HG02759 (cell line): ENCODE measurements at regions not wholly inside any gene's neighbourhood (a gene's known extent, or its start where the extent isn't known, plus 50 kb on each side); places are given as distances from the start of the nearest gene placed in this dataset.

Source experiments
- ATAC-seq: cut with Tn5 transposase; IDR thresholded peaks from one replicate; pipeline ENCODE4 v1.9.1; 2021; ENCODE audit warnings: mild to moderate bottlenecking, moderate library complexity; ENCODE audit not compliant: unreplicated experiment

DNA sequence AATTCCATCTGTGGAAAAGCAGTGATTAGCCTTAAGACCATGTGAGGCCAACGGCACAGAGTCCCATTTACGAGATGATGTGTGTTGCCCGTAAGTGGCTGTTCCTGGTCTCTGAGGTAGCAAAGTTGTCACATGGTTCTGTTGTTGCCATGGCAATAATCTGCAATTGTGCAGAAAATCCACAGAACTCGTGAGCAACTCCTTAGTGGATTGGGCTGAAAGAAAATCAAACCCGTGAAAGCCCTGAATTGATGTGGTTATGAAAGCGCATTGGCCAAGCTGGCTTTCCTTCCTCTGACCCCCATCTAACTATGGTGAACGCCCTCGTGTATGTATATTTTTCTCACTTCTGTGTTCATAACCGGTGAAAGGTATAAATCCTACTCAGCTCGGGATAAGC is 614.7 kb downstream of the EBF1 start:
- no peak for ATAC-seq

DNA sequence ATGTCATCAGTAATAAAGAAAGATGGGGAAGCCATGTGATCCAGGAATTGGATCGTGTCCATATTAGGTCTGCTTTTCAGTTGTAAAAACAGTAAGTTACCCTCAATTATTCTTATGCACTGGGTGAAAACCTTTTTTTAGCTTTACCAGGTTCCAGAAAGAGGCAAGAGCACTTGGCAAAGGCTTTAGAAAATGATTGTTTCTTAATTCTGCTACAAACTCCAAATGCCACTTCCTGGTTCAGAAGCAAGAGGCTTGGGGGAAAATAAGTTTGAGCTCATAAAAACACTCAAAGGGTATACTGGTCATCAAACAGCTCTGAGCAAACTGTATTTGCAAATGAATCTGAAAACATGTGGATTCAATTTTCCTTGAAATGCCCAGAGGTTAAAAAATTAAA is 615.6 kb downstream of the EBF1 start:
- ATAC-seq = no peak

DNA sequence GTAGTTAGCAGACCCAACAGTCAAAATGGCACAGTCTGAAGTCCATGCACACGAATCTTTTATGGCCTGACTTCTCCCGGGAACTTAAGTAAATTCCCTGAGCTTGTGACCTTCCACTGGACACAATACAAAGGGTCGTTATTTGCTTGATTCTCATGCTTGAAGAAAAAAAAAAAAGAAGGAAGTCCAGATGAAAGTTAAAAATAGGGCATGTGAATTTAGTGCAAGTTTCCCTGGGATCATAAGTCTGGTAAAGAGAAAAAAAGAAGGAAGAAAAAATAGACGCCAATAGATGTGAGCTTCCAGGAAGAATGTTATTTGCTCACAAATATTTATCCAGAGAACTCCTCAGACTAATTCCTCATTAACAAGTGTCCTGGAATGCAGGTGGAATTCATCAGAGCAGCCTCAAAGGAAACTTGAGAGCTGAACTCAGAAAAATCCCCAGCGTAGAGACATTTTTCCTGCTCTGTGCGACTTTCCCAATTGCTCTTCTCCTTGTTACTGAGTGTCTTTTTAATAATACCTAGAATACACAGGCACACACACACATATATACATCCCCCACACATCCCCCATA is 616.3 kb downstream of the EBF1 start:
- no peak for ATAC-seq

DNA sequence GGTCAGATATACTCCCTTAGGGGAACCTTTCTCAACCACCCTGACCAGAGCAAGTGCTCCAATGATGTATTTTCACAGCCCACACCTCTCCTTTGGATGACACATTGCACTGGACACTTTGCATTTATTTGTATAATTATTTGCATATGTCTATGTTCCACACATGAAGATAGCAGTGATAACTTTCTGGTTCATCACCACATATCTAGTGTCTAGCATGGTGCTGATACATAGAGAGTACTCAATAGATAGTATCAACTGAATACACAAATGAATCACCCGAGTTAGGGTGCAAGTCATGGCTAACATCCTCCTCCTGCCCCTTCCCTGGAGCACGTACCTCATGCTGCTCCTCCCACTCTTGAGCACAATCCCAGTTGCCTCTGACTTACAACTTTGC is 617.6 kb downstream of the EBF1 start:
- no peak for ATAC-seq

DNA sequence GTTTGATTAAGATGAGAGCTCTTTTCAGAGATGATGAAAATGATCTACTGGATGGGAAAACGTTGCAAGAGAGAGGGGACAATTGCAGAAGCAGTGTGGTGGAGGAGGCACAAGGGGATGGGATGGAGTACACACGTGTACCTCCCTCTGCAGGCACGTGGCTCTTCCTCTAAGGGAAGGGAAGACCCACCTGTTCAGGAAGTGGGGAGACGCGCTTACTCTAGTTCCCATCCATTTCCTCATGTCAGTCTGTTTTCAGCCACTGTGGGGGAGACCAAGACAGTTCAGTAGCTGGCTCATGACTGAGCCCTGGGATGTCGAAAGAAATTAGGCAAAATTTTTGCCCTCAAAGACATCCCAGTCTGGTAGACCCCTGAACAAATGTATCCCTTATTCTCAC is 619.2 kb upstream of the CLINT1 start:
- no peak for ATAC-seq

DNA sequence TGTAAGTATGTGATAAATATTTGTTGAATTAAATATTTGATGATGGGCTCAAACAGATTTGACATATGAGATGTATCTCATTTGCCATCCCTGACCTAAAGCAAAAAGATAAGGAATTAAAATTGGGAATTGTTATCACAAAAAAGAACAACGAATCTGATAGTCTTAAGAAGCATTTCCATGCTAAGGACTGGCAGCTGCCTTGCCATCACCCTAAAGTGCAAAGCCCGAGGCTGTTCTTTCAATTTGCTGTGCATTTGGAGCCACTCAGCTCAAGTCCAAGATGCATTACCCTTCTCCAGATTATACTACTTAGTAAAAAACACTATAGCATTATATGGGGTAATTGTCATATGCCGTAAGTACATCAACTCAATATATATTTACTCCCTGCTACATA is 618.3 kb upstream of the CLINT1 start:
- no peak for ATAC-seq

DNA sequence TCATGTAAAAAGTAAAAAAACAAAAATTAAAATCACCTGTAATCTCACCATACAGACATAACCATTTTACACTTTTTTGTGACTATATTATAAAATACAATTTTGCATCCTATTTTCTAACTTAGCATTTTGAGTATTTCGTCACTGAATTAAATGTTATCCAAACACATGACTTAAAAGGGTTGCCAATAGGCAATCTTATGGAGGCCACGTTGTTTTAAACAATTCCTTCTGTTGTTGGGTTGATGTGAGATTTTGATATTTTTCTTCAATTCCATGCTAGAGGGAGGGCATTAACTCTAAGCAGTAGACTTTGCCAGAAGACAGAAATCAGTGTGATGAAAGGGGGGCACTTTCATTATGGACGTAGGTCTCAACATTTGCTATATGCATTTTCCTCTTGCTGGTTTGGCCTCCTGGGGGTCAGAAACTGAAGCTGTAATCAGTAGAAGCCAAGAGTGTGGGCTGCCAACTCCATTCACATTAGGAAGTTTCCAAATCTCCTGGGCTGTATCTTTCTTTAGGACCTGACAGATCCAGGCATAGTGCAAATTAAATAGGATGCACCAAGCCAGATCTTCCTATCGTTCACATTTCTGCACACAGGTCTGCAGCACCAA is 614.2 kb upstream of the CLINT1 start:
- ATAC-seq = no peak

DNA sequence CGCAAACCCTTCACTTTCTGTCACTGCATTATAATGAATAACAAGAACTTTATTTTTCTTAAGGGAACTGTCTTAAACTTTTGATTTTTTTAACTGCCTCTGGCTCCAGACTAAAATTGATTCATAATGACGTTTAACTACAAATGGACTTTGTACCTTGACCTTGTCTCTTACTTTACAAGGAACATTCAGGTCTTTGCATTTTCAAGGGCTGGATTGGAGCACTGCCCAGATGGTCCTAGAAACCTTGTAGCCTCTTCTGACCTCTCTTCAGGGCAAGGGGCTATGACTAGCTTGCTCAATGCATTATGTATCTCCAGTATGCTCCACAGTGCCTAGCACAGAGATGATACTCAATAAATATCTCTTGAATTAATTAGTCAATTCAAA is 612.6 kb upstream of the CLINT1 start:
- ATAC-seq = no peak

DNA sequence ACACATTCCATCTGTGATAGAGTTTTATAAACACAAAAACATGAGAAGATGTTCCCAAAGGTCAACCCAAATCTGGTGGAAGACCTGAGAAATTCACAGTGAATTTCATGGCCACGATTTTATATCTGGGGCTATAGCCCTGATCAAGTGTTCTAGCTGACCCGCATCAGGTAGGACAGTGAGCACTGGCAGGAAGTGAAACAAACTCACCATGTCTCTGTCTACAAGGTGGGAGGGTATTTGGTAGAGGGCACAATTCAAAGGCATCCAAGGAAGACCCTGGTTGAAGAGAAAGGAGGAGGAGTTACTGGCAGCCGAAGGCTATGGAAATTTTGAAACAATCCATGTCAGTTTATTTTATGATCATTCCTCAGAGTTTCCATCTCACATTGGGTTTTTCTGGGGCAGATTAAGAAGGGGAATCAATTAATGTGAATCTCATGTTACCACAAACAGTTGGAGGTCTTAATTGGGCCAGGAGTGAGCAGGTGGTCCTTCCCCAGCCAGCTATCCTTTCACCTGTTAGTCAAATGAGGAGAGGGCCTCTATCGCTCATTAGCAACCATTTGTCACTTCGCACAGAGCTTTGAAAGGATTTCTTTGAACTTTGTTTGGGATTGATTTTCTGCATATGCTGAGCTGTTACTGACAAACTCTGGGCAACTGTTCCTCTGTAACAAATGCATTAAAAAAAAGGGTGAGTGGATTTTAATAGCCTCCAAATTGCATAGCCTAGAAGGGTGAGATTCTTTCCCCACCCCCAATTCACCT is 612.0 kb upstream of the CLINT1 start:
- ATAC-seq = no peak

DNA sequence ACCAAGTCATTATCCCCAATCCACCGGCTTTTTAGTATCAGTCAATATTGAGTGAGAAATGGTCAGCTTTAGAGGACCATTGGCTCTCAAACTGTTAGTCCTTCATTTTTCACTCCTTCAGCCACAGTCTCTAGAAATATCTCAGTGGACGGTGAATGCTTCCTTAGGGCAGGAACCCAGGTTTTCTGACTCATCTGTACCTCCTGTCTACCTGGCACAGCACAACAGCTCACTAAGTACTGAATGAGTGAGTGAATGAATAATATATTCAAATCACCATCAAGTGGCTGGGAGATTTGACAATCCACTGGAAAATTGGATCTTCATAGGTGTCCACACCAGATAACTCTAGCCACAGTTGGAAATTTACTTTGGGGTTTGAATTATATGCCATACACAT is 609.5 kb upstream of the CLINT1 start:
- no peak for ATAC-seq

DNA sequence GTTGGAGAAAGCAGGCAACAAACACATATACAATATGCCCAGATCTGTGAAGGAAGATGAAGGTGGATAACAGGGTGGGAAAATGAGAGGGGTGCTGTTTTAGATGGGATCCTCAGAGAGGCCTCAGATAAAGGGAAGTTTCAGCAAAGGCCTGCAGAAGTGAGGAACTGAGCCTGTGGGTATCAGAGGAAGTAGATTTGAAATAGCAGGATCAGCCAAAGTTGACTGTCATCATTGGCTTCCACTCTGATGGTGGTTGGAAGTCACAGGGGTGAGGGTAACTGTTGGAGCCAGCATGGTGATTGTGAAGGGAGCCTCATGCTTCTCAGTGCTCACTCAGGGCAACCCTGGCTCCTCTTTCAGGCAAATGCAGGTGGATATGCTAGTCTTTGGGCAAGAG is 607.2 kb upstream of the CLINT1 start:
- ATAC-seq = no peak

DNA sequence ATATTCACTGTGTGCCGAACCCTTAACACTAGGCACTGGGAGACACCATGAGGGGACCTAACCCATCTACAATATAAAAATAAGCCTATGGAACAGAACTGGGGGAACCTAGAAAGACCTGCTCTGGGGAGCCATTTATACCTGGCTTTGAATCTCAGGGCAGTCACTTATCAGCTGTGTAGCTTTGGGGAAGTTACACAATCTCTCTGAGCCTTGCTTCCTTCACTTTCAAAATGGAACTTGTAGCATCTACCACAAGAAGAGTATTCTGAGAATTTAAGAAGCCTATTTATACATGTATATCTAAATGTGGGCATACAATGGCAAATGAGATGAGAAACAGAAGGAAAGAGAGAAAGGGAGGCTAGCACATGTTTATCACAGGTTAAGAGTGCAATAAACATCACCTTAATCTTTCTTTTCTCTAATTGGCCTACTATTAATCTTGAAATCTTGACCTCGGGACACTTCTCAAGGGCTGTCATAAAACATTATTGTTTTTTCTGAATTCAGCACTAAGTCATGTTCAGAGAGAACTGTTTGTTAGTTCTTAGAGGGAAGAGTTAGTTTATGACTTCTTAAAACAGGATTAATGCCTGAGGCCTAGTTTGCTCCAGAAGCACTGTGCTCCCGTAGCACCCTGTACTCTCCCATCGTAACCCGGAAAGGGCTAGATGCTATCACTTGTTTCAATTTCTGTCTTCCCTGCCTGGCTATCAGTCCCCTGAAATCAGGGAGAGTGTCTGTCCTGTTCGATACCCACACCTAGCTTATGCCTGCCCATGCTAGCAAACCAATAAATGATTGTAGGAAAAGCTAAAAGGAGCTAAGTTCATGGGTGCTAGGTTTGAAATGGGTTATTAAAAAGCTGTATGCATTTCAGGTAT is 606.4 kb upstream of the CLINT1 start:
- ATAC-seq = no peak

DNA sequence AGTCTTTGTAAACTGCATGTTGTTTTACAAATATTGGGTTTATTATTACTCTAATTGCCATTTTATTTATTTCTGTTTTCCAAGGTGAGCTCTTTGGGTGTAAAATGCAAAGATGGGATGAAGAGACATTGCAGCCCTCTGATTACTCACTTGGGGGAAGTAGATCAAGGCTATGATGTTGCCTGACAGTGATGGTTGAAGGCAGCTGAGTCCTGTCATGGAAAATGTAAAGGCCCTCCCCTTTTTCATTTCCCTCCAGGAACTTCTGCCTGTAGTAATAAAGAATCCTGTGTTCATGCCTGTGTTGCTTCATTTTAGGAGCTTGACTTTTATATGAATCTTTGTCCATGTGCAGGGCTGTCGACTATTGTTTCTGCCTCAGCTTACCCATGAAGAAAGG is 605.4 kb upstream of the CLINT1 start:
- no peak for ATAC-seq

DNA sequence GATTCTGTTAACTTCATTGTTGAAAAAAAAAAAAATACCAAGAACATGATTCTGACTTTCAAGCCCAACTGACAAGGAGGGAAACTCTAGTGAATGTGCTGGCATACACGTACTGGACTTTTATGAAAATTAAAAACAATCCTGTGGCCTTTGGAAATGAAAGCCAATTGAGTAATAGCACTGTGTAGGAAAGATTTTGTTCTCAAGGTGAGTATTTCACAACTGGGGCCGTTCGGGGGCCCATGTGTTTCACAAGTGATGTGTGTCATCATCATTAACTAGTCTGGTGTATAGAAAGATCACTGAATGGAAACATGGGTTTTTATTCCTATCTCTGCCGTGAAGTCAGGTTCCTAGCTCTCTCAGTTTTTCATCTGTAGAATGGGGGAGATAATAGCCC is 605.0 kb upstream of the CLINT1 start:
- no peak for ATAC-seq

DNA sequence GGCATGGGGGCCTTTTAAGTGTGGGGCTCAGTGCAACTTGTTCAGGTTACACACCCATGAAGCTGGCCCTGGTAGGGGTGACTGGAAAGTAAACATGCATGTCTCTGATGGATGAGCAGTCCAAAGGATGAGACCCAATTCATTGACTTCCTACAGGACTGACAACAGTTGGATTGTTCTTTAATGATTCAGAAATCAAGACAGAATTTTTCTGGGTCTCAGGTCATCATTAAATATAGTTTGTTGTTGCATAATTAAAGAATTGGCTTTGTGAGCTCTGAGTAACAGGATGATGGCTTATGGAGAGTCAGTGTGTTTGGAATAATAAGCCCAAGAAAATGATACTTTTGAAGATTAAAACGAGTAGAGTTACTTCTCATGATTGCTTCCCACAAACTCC is 604.2 kb upstream of the CLINT1 start:
- ATAC-seq = no peak

DNA sequence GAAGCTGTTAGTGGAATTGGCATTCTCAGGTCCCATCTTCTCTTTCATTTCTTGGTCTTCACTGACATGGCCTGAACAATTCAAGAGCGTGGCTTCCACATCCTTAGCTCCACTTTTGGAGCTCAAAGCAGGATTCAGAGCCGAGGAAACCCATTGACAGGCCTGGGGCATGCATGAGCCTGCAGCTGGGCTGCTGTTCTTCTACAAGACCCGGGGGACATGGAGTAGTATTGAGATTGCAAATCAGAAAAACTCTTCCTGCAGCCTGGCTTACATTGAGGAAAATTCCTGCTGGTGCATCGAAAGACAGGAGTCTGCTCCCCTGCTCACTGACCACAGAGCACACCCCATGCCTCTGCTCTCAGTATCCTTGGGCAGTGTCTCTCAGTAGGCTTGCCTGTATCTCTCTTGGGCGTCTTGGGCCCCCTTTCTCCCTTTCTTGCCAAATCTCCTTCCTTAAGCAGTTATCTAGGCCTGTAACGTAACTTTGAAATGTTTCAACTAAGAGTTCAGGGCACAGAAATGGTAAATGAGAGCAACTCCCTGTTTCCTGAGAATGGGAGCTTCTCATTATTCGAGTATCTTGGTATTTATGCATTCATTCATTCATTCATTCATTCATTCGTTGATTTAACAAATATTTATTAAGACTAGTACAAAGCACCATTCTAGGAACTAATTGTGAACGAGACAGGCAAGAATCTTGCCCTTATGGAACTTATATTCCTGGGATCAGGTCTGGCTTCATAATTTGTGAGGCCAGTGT is 603.6 kb upstream of the CLINT1 start:
- no peak for ATAC-seq

DNA sequence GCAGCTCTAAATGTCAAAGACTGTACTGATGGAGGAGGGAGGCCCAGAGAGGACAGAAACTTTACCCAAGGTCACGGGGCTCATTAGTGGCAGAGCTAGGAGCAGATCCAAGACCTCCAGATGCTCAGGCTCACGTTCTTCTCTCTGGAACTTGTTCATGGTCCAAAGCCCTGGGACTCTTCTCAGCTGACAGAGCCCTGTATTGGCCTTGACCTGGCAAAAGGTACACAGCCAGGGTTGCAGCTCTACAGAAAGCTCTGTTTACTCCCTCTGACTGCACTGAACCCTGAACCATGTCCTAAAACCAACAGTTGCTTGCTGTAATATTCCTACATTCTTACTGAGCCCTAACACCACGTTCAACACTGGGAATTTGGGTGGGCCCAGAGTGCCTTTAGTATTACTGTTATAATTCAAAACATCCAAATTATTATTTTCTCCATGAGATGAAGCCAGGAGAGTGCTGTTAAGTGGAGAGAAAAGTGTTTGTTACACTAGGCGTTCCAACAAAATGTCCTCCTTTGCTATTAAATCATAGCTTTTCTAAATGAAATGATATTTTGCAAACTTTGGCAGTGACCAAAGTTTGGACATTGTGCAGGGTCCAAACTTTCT is 602.4 kb upstream of the CLINT1 start:
- ATAC-seq = no peak

DNA sequence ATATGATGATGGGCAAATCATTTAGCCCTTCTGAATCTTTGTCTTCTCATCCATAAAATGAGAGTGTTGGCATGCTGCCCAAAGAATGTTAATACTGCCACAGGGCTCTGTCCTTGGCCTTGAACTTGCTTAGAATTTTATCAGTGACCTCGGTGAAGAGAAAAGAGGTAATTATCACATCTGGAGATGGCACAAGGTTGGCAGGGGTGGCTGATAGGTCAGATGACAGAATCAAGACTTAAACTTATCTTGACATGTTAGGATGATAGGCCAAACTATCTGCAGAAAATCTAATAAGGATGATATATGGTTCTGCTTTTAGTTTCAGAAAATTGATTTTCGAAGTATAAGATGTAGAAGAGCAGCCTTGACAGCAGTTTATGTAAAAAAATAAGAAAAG is 599.1 kb upstream of the CLINT1 start:
- ATAC-seq = no peak

DNA sequence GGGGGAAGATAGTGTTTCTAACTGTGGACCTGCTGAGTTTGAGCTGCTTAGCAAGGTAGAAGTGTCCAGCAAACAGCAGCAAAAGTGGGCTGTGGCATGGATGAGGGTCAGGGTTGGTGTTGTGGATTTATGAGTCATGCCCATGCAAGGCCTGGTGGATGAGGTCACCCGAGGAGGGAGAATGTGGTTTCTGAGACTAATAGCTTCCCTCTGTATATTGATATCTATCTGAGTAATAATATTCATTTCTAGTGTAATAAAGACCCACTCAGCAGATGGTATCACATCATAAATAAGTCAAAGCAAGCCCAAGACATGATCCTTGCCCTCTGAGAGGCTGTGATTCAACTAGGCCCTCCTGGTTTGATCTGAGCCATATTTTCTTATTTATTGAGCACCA is 597.8 kb upstream of the CLINT1 start:
- ATAC-seq = no peak

DNA sequence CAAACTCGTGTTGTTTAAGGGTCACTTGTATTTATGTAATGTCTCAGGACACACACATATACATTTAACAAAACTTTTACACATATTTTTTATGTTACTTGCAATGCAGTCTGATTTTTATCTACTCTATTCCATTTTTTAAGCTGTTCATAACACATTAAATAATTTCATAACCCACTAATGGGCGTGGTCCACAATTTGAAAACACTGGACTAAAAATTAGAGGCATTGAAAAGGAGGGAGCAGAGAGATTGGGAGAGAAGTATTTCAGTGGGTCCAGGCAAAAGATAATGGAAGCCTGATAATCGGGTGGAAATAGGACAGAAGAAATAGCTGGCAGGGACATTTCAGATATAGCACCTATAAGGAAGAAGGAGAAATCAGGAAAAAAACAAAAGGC is 597.3 kb upstream of the CLINT1 start:
- no peak for ATAC-seq
